ENCODE measurements at regions not wholly inside any gene's neighbourhood (a gene's known extent, or its start where the extent isn't known, plus 50 kb on each side); places are given as distances from the start of the nearest gene placed in this dataset.

GRCh38 chr6:11335826-11336225 lies 103.4 kb upstream of the NEDD9 start:
- no peak for TF ChIP-seq CTCF (IDR thresholded peaks at IDR 0.05)
- TF ChIP-seq POLR2AphosphoS5 (IDR thresholded peaks at IDR 0.05): no peak

Measured in stomach (tissue), 4 donors.